ENCODE measurements at regions not wholly inside any gene's neighbourhood (a gene's known extent, or its start where the extent isn't known, plus 50 kb on each side); places are given as distances from the start of the nearest gene placed in this dataset.

DNA sequence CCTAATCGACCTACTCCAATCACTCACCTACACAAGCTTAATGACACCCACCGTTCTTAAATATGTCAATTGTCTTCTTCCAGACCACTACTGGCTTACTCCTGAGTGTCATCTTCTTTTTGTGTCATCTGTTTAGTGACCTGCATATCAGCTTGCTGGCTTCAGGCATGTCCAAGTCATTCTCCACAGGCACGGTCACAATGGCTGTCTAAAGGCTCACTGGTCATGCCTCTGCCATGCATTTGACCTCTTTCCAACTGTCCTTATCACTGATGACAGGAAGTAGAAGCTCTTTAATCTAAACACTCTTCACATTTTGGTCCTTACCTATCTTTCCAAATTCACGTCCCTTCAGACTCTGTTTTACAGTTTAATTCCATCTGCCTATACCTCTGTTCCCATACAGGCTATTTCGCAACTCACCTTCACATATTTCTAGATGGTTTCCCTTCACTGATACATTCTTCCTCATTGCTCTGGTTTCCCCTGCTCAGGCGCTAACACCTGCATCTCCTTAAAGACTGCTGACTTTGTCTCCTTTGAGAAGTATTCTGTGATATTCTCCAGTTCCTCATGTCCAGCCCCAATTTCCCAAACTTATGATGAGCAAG is 217.5 kb downstream of the TRIB2 start:
- Histone ChIP-seq H3K27me3 (ENCODE audit: control insufficient read depth, insufficient read depth, low read length) (no peaks in the 10 kb centered on the region), H3K36me3 (ENCODE audit: control insufficient read depth, insufficient read depth, low read length) (no peaks in the 10 kb centered on the region), H3K79me2 (ENCODE audit: control insufficient read depth, insufficient read depth, low read length) (no peaks in the 10 kb centered on the region), H3K9me3 (ENCODE audit: control insufficient read depth, insufficient read depth, low read depth, low read length) (no peaks in the 10 kb centered on the region), H3K9ac (ENCODE audit: insufficient read depth, low read length) (no peak overlapping the region), H3K27ac (ENCODE audit: insufficient read depth, low read length) (no peak overlapping the region), H3K4me3 (replicated peaks in 1 of 4; ENCODE audit: control extremely low read depth in 1 of 4, insufficient read depth in 1 of 4, low read depth in 3 of 4, low read length in 4 of 4) (no peak overlapping the region), H3K4me2 (ENCODE audit: extremely low read depth, insufficient read depth, low read length) (no peak overlapping the region), H2AFZ (ENCODE audit: low read length) (no peak overlapping the region), H3K4me1 (ENCODE audit: control insufficient read depth, extremely low read depth, insufficient read depth, low read length) (no peaks in the 10 kb centered on the region), H4K20me1 (ENCODE audit: control insufficient read depth, extremely low read depth, insufficient read depth, low read length) (no peaks in the 10 kb centered on the region)
- DNase-seq (ENCODE audit: low read depth in 2 of 2), result no peak
- TF ChIP-seq, protein P1, sequence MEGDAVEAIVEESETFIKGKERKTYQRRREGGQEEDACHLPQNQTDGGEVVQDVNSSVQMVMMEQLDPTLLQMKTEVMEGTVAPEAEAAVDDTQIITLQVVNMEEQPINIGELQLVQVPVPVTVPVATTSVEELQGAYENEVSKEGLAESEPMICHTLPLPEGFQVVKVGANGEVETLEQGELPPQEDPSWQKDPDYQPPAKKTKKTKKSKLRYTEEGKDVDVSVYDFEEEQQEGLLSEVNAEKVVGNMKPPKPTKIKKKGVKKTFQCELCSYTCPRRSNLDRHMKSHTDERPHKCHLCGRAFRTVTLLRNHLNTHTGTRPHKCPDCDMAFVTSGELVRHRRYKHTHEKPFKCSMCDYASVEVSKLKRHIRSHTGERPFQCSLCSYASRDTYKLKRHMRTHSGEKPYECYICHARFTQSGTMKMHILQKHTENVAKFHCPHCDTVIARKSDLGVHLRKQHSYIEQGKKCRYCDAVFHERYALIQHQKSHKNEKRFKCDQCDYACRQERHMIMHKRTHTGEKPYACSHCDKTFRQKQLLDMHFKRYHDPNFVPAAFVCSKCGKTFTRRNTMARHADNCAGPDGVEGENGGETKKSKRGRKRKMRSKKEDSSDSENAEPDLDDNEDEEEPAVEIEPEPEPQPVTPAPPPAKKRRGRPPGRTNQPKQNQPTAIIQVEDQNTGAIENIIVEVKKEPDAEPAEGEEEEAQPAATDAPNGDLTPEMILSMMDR (conservative IDR thresholded peaks at IDR 0.05 in 1 of 2, IDR thresholded peaks at IDR 0.05 in 1 of 2; ENCODE audit: low read depth in 1 of 2, low read length in 2 of 2), result no peak
- TF ChIP-seq EZH2 (IDR thresholded peaks at IDR 0.05; ENCODE audit: low read length, missing control alignments), result no peak

DNA sequence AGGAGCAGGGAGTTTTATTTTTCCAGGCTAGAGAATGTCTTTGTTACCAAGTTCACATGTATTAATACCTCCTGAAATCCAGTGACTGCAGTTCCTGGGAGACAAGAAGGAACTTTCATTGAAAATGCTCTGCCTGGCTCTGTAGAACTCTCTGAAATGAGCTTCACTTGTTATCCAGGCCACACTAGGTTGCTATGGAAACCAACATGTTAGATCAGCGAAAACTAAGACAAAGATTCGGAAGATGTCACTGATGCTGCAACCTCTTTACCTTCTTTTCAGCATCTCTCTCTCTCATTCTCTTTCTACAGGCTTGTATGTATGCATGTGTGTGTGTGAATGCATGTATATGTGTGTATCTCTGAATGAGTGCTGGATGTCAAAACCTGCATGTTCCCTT is 218.5 kb downstream of the TRIB2 start:
- no peaks in the 10 kb centered on the region for H3K27me3 ChIP-seq (ENCODE audit: control insufficient read depth, insufficient read depth, low read length)
- TF ChIP-seq, protein P1 (conservative IDR thresholded peaks at IDR 0.05 in 1 of 2, IDR thresholded peaks at IDR 0.05 in 1 of 2; ENCODE audit: low read depth in 1 of 2, low read length in 2 of 2), result no peak
- no peak for TF ChIP-seq EZH2 (IDR thresholded peaks at IDR 0.05; ENCODE audit: low read length, missing control alignments)
- no peak overlapping the region for H3K4me3 ChIP-seq (replicated peaks in 1 of 4; ENCODE audit: control extremely low read depth in 1 of 4, insufficient read depth in 1 of 4, low read depth in 3 of 4, low read length in 4 of 4)
- DNase-seq (ENCODE audit: low read depth in 2 of 2), result peak in 1 of 2 donors; percentile 29
- H2AFZ ChIP-seq (ENCODE audit: low read length), result no peak overlapping the region
- no peak overlapping the region for H3K9ac ChIP-seq (ENCODE audit: insufficient read depth, low read length)
- no peaks in the 10 kb centered on the region for H3K79me2 ChIP-seq (ENCODE audit: control insufficient read depth, insufficient read depth, low read length)
- H3K27ac ChIP-seq (ENCODE audit: insufficient read depth, low read length), result no peak overlapping the region
- no peaks in the 10 kb centered on the region for H3K4me1 ChIP-seq (ENCODE audit: control insufficient read depth, extremely low read depth, insufficient read depth, low read length)
- H3K4me2 ChIP-seq (ENCODE audit: extremely low read depth, insufficient read depth, low read length), result no peak overlapping the region
- H3K9me3 ChIP-seq (ENCODE audit: control insufficient read depth, insufficient read depth, low read depth, low read length), result no peaks in the 10 kb centered on the region
- H4K20me1 ChIP-seq (ENCODE audit: control insufficient read depth, extremely low read depth, insufficient read depth, low read length), result no peaks in the 10 kb centered on the region
- H3K36me3 ChIP-seq (ENCODE audit: control insufficient read depth, insufficient read depth, low read length), result no peaks in the 10 kb centered on the region

DNA sequence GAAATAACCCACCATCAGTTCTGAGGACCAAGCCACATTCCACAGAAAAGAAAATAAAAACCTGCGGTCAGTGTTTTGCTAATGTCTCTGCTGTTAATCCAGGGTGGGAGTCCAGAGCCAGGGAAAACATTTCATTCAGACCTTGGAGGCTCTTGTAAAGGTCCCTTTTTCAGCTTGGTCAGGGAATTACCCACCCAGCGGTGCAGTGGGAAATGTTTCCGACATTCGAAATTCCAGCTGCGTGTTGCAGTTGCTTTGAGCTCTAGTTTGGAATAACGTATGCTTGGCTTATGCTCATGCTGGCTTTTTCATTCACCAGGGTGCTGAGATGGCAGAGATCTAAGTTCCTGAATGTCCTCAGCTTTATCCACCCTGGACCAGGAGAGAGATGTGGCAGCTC is 219.1 kb downstream of the TRIB2 start:
- H3K4me3 ChIP-seq (replicated peaks in 1 of 4; ENCODE audit: control extremely low read depth in 1 of 4, insufficient read depth in 1 of 4, low read depth in 3 of 4, low read length in 4 of 4), result no peak overlapping the region
- no peaks in the 10 kb centered on the region for H3K4me1 ChIP-seq (ENCODE audit: control insufficient read depth, extremely low read depth, insufficient read depth, low read length)
- no peaks in the 10 kb centered on the region for H3K27me3 ChIP-seq (ENCODE audit: control insufficient read depth, insufficient read depth, low read length)
- no peak overlapping the region for H3K4me2 ChIP-seq (ENCODE audit: extremely low read depth, insufficient read depth, low read length)
- no peak overlapping the region for H2AFZ ChIP-seq (ENCODE audit: low read length)
- H3K9ac ChIP-seq (ENCODE audit: insufficient read depth, low read length), result no peak overlapping the region
- no peaks in the 10 kb centered on the region for H4K20me1 ChIP-seq (ENCODE audit: control insufficient read depth, extremely low read depth, insufficient read depth, low read length)
- peak in 1 of 2 donors; percentile 20 for DNase-seq (ENCODE audit: low read depth in 2 of 2)
- H3K9me3 ChIP-seq (ENCODE audit: control insufficient read depth, insufficient read depth, low read depth, low read length), result no peaks in the 10 kb centered on the region
- H3K27ac ChIP-seq (ENCODE audit: insufficient read depth, low read length), result no peak overlapping the region
- TF ChIP-seq EZH2 (IDR thresholded peaks at IDR 0.05; ENCODE audit: low read length, missing control alignments), result no peak
- TF ChIP-seq, protein P1 (conservative IDR thresholded peaks at IDR 0.05 in 1 of 2, IDR thresholded peaks at IDR 0.05 in 1 of 2; ENCODE audit: low read depth in 1 of 2, low read length in 2 of 2), result no peak
- no peaks in the 10 kb centered on the region for H3K79me2 ChIP-seq (ENCODE audit: control insufficient read depth, insufficient read depth, low read length)
- H3K36me3 ChIP-seq (ENCODE audit: control insufficient read depth, insufficient read depth, low read length), result no peaks in the 10 kb centered on the region
